DND-41 (cell line): ENCODE measurements at regions not wholly inside any gene's neighbourhood (a gene's known extent, or its start where the extent isn't known, plus 50 kb on each side); places are given as distances from the start of the nearest gene placed in this dataset.

Experiments
- ATAC-seq: fragments of 200-7000 bp; cut with Tn5 transposase; 3 replicates; pipeline ENCODE4 v1.9.1; 2021; ENCODE audit warnings: low read depth; ENCODE audit not compliant: insufficient read depth
- DNase-seq: peaks from one replicate; pipeline ENCODE4 v3.0.0-alpha.2; 2020
- H2AFZ ChIP-seq: 2 replicates; pipeline ENCODE4 v1.6.0; 2012; ENCODE audit warnings: low read depth, low read length
- H3K27ac ChIP-seq: 2 replicates; pipeline ENCODE4 v1.5.1; 2012; ENCODE audit warnings: low read length, inconsistent platforms
- H3K27me3 ChIP-seq: fragments of 200-600 bp; sonication (generic); 2 replicates; pipeline ENCODE4 v1.6.0; 2012; ENCODE audit warnings: low read length, mild to moderate bottlenecking, inconsistent platforms; ENCODE audit not compliant: insufficient read depth, poor library complexity
- H3K36me3 ChIP-seq: 2 replicates; pipeline ENCODE4 v1.5.1; 2012; ENCODE audit warnings: low read length, inconsistent platforms; ENCODE audit not compliant: insufficient read depth
- H3K4me1 ChIP-seq: 2 replicates; pipeline ENCODE4 v1.5.1; 2012; ENCODE audit warnings: mild to moderate bottlenecking, low read length; ENCODE audit not compliant: insufficient read depth
- H3K4me2 ChIP-seq: 2 replicates; pipeline ENCODE4 v1.6.0; 2012; ENCODE audit warnings: mild to moderate bottlenecking, moderate library complexity, low read length, inconsistent platforms; ENCODE audit not compliant: insufficient read depth
- H3K4me3 ChIP-seq, 2 experiments: fragments of 200-600 bp in 1 of 2; shearing (Covaris generic) in 1 of 2; 2 replicates each; pipeline ENCODE4 v1.5.1; 2012 to 2016; ENCODE audit warnings: inconsistent platforms in 2 of 2, low read length in 2 of 2, mild to moderate bottlenecking in 2 of 2, low read depth in 1 of 2, moderate library complexity in 1 of 2
- H3K79me2 ChIP-seq: 2 replicates; pipeline ENCODE4 v1.6.0; 2012; ENCODE audit warnings: low read length, inconsistent platforms; ENCODE audit not compliant: insufficient read depth
- H3K9ac ChIP-seq: 2 replicates; pipeline ENCODE4 v1.6.0; 2012; ENCODE audit warnings: low read depth, mild to moderate bottlenecking, inconsistent platforms, low read length, moderate library complexity
- H3K9me3 ChIP-seq: 2 replicates; pipeline ENCODE4 v1.5.1; 2012; ENCODE audit warnings: low read length, moderate library complexity, mild to moderate bottlenecking, inconsistent platforms; ENCODE audit not compliant: insufficient read depth, severe bottlenecking
- H4K20me1 ChIP-seq: 2 replicates; pipeline ENCODE4 v1.6.0; 2012; ENCODE audit warnings: low read length; ENCODE audit not compliant: insufficient read depth
- CTCF ChIP-seq: IDR thresholded peaks from 2 replicates; pipeline ENCODE4 v1.5.1; 2012; ENCODE audit warnings: borderline replicate concordance, low read length, moderate library complexity, mild to moderate bottlenecking; ENCODE audit not compliant: poor library complexity, severe bottlenecking; ENCODE audit errors: extremely low read depth
- EZH2 ChIP-seq: IDR thresholded peaks from 3 replicates; pipeline ENCODE4 v1.6.1; 2012; ENCODE audit warnings: borderline replicate concordance, low read depth, mild to moderate bottlenecking, moderate library complexity, low read length, inconsistent platforms; ENCODE audit not compliant: severe bottlenecking

DNA sequence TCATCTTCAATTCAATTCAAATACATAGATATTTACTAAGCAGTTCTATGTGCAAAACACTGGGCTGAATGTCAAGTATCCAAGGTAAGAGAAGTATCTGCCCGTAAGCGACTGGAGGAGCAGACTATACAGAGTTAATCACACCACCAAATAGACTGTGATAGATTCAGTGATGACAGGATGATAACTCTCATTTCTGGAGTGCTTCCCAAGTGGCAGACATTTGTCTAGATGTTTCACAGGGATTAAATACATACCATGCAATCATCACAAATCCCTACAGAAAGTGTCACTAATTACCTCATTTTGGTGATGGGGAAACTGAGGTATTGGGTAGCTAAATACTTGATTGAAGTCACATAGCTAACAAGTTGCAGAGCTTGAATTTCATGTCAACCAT, 508.7 kb upstream of the TENM4 start:
- Histone ChIP-seq H3K9me3 (no peaks in the 10 kb centered on the region), H3K4me1 (no peaks in the 10 kb centered on the region), H3K79me2 (no peaks in the 10 kb centered on the region), H3K27ac (no peak overlapping the region), H3K36me3 (no peaks in the 10 kb centered on the region), H3K27me3 (no peaks in the 10 kb centered on the region), H3K9ac (no peak overlapping the region), H2AFZ (no peak overlapping the region), H3K4me2 (no peak overlapping the region), H4K20me1 (no peaks in the 10 kb centered on the region), H3K4me3 (no peak overlapping the region)
- TF ChIP-seq CTCF (no peak), EZH2 (no peak)
- no peak for DNase-seq
- ATAC-seq, result no peak

DNA sequence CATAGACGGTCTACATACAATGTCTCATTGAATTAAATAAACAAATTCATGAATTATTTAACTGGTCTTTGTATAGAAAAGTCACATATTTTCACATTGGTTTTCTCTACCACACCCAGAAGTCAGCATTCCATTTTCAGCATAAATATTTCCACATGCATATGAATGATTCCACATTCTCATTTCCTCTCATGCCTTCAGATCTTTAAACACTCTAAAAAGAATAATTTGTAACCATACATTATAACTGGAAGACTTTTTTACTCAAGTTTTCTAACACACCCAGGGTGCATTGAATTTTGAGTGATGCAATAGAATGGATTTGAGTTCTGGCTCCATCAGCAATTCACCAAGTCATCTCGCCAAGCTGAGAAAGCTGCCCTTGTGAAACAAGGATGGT, 501.8 kb upstream of the TENM4 start:
- H3K4me2 ChIP-seq, result no peak overlapping the region
- no peak overlapping the region for H3K9ac ChIP-seq
- H4K20me1 ChIP-seq, result no peaks in the 10 kb centered on the region
- no peaks in the 10 kb centered on the region for H3K4me1 ChIP-seq
- H3K4me3 ChIP-seq, result no peak overlapping the region
- H2AFZ ChIP-seq, result no peak overlapping the region
- H3K36me3 ChIP-seq, result no peaks in the 10 kb centered on the region
- H3K27me3 ChIP-seq, result no peaks in the 10 kb centered on the region
- no peaks in the 10 kb centered on the region for H3K79me2 ChIP-seq
- TF ChIP-seq EZH2, result no peak
- TF ChIP-seq CTCF, result no peak
- H3K27ac ChIP-seq, result no peak overlapping the region
- DNase-seq (no peak), ATAC-seq (no peak)
- no peaks in the 10 kb centered on the region for H3K9me3 ChIP-seq

- ATAC-seq (no peak), DNase-seq (no peak)
- H3K4me3 ChIP-seq, result no peak overlapping the region
- no peak for TF ChIP-seq EZH2
- no peak for TF ChIP-seq CTCF
- no peaks in the 10 kb centered on the region for H3K27me3 ChIP-seq
- H2AFZ ChIP-seq, result no peak overlapping the region
- no peaks in the 10 kb centered on the region for H4K20me1 ChIP-seq
- H3K9me3 ChIP-seq, result no peaks in the 10 kb centered on the region
- H3K4me2 ChIP-seq, result no peak overlapping the region
- no peak overlapping the region for H3K27ac ChIP-seq
- H3K79me2 ChIP-seq, result no peaks in the 10 kb centered on the region
- H3K4me1 ChIP-seq, result no peaks in the 10 kb centered on the region
- H3K36me3 ChIP-seq, result no peaks in the 10 kb centered on the region
- H3K9ac ChIP-seq, result no peak overlapping the region
These were observed 501.3 kb upstream of the TENM4 start for GRCh38 chr11:79942090-79942489.
